ENCODE measurements at regions not wholly inside any gene's neighbourhood (a gene's known extent, or its start where the extent isn't known, plus 50 kb on each side); places are given as distances from the start of the nearest gene placed in this dataset.

- Histone ChIP-seq H3K27me3 (no peaks in the 10 kb centered on the region), H3K36me3 (no peaks in the 10 kb centered on the region), H3K4me3 (no peak overlapping the region), H3K4me1 (peaks cover 0 to 14% (median 0%) of the 10 kb centered on the region in 3 donors), H3K9me3 (no peaks in the 10 kb centered on the region), H3K27ac (no peak overlapping the region)
- ATAC-seq, result no peak
- TF ChIP-seq EP300 (IDR thresholded peaks at IDR 0.05) (no peak), CTCF (IDR thresholded peaks at IDR 0.05) (no peak), POLR2AphosphoS5 (IDR thresholded peaks at IDR 0.05) (no peak), POLR2A (IDR thresholded peaks at IDR 0.05) (no peak)
- WGBS, 2 donors (ENCODE audit: low coverage in 1 of 2), result 70 to 71% methylated on average over 1 of the region's 1 CpG
Observed at GRCh38 chr4:134539729-134540231, 338.2 kb upstream of the PABPC4L start.

GRCh38 chr4:134537701-134538100, 336.1 kb upstream of the PABPC4L start:
- Histone ChIP-seq H3K27ac (no peak overlapping the region), H3K4me3 (no peak overlapping the region), H3K4me1 (no peaks in the 10 kb centered on the region), H3K27me3 (no peaks in the 10 kb centered on the region), H3K36me3 (no peaks in the 10 kb centered on the region), H3K9me3 (no peaks in the 10 kb centered on the region)
- no peak for ATAC-seq
- TF ChIP-seq CTCF (IDR thresholded peaks at IDR 0.05) (no peak), POLR2AphosphoS5 (IDR thresholded peaks at IDR 0.05) (no peak), POLR2A (IDR thresholded peaks at IDR 0.05) (no peak), EP300 (IDR thresholded peaks at IDR 0.05) (no peak)

GRCh38 chr4:134533068-134533467, 331.5 kb upstream of the PABPC4L start:
- Histone ChIP-seq H3K4me3 (no peak overlapping the region), H3K9me3 (no peaks in the 10 kb centered on the region), H3K4me1 (no peaks in the 10 kb centered on the region), H3K27ac (no peak overlapping the region), H3K36me3 (no peaks in the 10 kb centered on the region), H3K27me3 (no peaks in the 10 kb centered on the region)
- no peak for ATAC-seq
- 26 to 39% methylated on average over 3 of the region's 3 CpGs for WGBS, 2 donors (ENCODE audit: low coverage in 1 of 2)
- TF ChIP-seq EP300 (IDR thresholded peaks at IDR 0.05) (no peak), POLR2AphosphoS5 (IDR thresholded peaks at IDR 0.05) (no peak), POLR2A (IDR thresholded peaks at IDR 0.05) (no peak), CTCF (IDR thresholded peaks at IDR 0.05) (no peak)

- Histone ChIP-seq H3K27me3 (no peaks in the 10 kb centered on the region), H3K4me3 (no peak overlapping the region), H3K27ac (no peak overlapping the region), H3K4me1 (no peaks in the 10 kb centered on the region), H3K9me3 (no peaks in the 10 kb centered on the region), H3K36me3 (no peaks in the 10 kb centered on the region)
- ATAC-seq, result no peak
- TF ChIP-seq POLR2AphosphoS5 (IDR thresholded peaks at IDR 0.05), result no peak
- TF ChIP-seq POLR2A (IDR thresholded peaks at IDR 0.05), result no peak
- no peak for TF ChIP-seq EP300 (IDR thresholded peaks at IDR 0.05)
- TF ChIP-seq CTCF (IDR thresholded peaks at IDR 0.05), result no peak
- 30 to 71% methylated on average over 1 of the region's 1 CpG for WGBS, 2 donors (ENCODE audit: low coverage in 1 of 2)
Observed at GRCh38 chr4:134531013-134531412, 329.4 kb upstream of the PABPC4L start.

DNA sequence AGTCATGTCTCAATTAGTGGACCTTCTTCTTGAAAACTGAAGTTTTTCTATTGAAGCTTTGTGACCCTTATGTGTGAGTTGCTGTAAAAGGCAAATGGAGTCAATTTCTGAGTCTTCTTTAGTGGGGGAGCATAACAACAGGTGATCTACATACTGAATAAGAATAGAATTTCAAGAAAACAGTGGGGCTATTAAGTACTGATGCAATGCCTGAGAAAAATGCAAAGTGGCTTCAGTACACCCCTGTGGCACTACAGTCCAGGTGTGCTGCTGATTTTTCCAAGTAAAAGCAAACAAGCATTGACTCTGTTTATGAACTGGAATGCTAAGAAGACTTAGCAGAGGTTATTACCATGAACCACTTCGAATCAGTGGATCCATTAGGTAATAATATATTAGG, 328.0 kb upstream of the PABPC4L start:
- Histone ChIP-seq H3K9me3 (no peaks in the 10 kb centered on the region), H3K4me1 (no peaks in the 10 kb centered on the region), H3K36me3 (no peaks in the 10 kb centered on the region), H3K27me3 (no peaks in the 10 kb centered on the region), H3K4me3 (no peak overlapping the region), H3K27ac (no peak overlapping the region)
- ATAC-seq, result no peak
- 44 to 47% methylated on average over 1 of the region's 1 CpG for WGBS, 2 donors (ENCODE audit: low coverage in 1 of 2)
- TF ChIP-seq EP300 (IDR thresholded peaks at IDR 0.05), result no peak
- no peak for TF ChIP-seq POLR2A (IDR thresholded peaks at IDR 0.05)
- TF ChIP-seq CTCF (IDR thresholded peaks at IDR 0.05), result no peak
- no peak for TF ChIP-seq POLR2AphosphoS5 (IDR thresholded peaks at IDR 0.05)

All from gastroesophageal sphincter (tissue), 4 donors.